ENCODE measurements at regions not wholly inside any gene's neighbourhood (a gene's known extent, or its start where the extent isn't known, plus 50 kb on each side); places are given as distances from the start of the nearest gene placed in this dataset.
"Not testable (repeated sequence)": the region's sequence is repeated elsewhere in the genome, so short reads cannot be mapped to it uniquely, and the experiment has no call there.

- no peak overlapping the region for H3K27ac ChIP-seq (ENCODE audit: low read depth, low read length)
- no peak overlapping the region for H3K4me3 Mint-ChIP-seq
- no peak overlapping the region for H3K4me3 ChIP-seq (ENCODE audit: low read length)
- H3K9me3 ChIP-seq (ENCODE audit: control insufficient read depth, low read length), result no peaks in the 10 kb centered on the region
- no peak overlapping the region for H3K9ac ChIP-seq (ENCODE audit: extremely low read depth, low read length, poor library complexity, severe bottlenecking)
- TF ChIP-seq, protein P1, sequence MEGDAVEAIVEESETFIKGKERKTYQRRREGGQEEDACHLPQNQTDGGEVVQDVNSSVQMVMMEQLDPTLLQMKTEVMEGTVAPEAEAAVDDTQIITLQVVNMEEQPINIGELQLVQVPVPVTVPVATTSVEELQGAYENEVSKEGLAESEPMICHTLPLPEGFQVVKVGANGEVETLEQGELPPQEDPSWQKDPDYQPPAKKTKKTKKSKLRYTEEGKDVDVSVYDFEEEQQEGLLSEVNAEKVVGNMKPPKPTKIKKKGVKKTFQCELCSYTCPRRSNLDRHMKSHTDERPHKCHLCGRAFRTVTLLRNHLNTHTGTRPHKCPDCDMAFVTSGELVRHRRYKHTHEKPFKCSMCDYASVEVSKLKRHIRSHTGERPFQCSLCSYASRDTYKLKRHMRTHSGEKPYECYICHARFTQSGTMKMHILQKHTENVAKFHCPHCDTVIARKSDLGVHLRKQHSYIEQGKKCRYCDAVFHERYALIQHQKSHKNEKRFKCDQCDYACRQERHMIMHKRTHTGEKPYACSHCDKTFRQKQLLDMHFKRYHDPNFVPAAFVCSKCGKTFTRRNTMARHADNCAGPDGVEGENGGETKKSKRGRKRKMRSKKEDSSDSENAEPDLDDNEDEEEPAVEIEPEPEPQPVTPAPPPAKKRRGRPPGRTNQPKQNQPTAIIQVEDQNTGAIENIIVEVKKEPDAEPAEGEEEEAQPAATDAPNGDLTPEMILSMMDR (conservative IDR thresholded peaks at IDR 0.05), result no peak
- H3K27me3 Mint-ChIP-seq (ENCODE audit: insufficient read depth), result no peaks in the 10 kb centered on the region
- H3K9me3 Mint-ChIP-seq, result no peaks in the 10 kb centered on the region
- 88 to 89% methylated on average over 2 of the region's 2 CpGs for WGBS, 2 experiments (ENCODE audit: insufficient coverage in 1 of 2, insufficient read length in 1 of 2)
- no peaks in the 10 kb centered on the region for H3K36me3 ChIP-seq (ENCODE audit: control insufficient read depth, insufficient read depth, low read length)
- no peak overlapping the region for H3K27ac Mint-ChIP-seq
- no peaks in the 10 kb centered on the region for H3K27me3 ChIP-seq (ENCODE audit: control insufficient read depth, insufficient read depth, low read length, poor library complexity, severe bottlenecking)
- no peak for DNase-seq
- no peaks in the 10 kb centered on the region for H3K4me1 Mint-ChIP-seq
- no peaks in the 10 kb centered on the region for H3K4me1 ChIP-seq (ENCODE audit: control insufficient read depth, insufficient read depth, low read length)
- no peaks in the 10 kb centered on the region for H3K36me3 Mint-ChIP-seq (ENCODE audit: low read depth)
These were observed 802.9 kb upstream of the ADAMTS5 start for GRCh38 chr21:27769763-27770162.

DNA sequence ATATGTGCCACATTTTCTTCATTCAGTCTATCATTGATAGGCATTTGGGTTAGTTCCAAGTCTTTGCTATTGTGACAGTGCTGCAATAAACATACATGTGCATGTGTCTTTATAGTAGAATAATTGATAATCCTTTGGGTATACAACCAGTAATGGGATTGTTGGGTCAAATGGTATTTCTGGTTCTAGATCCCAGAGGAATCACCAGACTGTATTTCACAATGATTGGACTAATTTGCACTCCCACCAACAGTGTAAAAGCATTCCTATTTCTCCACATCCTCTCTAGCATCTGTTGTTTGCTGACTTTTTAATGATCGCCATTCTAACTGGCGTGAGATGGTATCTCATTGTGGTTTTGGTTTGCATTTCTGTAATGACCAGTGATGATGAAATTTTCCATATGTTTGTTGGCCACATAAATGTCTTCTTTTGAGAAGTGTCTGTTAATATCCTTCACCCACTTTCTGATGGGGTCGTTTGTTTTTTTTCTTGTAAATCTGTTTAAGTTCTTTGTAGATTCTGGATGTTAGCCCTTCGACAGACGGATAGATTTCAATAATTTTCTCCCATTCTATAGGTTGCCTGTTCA is 801.3 kb upstream of the ADAMTS5 start:
- not testable (repeated sequence) for H3K9me3 ChIP-seq (ENCODE audit: control insufficient read depth, low read length); H3K4me3 Mint-ChIP-seq; H3K36me3 ChIP-seq (ENCODE audit: control insufficient read depth, insufficient read depth, low read length); H3K27me3 ChIP-seq (ENCODE audit: control insufficient read depth, insufficient read depth, low read length, poor library complexity, severe bottlenecking); H3K4me1 Mint-ChIP-seq; H3K9me3 Mint-ChIP-seq; H3K27me3 Mint-ChIP-seq (ENCODE audit: insufficient read depth); H3K27ac ChIP-seq (ENCODE audit: low read depth, low read length); H3K4me1 ChIP-seq (ENCODE audit: control insufficient read depth, insufficient read depth, low read length); H3K9ac ChIP-seq (ENCODE audit: extremely low read depth, low read length, poor library complexity, severe bottlenecking); H3K4me3 ChIP-seq (ENCODE audit: low read length); H3K36me3 Mint-ChIP-seq (ENCODE audit: low read depth); H3K27ac Mint-ChIP-seq; DNase-seq
- WGBS, 2 experiments (ENCODE audit: insufficient coverage in 1 of 2, insufficient read length in 1 of 2), result 93 to 96% methylated on average over 2 to 4 of the region's 5 CpGs

DNA sequence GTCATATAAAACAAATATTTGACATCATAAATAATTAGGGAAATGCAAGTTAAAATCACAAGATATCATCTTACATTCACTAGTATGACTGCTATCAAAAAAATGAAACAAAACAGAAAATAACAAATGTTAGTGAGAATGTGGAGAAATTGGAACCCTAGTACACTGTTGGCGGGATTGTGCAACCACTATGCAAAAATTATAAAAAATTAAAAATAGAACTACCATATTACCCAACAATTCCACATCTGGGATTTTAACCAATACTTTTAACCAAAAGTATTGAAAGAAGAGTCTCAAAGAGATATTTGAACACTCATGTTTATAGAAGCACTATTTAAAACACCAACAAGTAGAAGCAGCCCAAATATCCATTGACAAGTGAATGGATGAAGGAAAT is 797.2 kb upstream of the ADAMTS5 start:
- TF ChIP-seq, protein P1 (conservative IDR thresholded peaks at IDR 0.05), result no peak
- H3K4me3 ChIP-seq (ENCODE audit: low read length), result no peak overlapping the region

DNA sequence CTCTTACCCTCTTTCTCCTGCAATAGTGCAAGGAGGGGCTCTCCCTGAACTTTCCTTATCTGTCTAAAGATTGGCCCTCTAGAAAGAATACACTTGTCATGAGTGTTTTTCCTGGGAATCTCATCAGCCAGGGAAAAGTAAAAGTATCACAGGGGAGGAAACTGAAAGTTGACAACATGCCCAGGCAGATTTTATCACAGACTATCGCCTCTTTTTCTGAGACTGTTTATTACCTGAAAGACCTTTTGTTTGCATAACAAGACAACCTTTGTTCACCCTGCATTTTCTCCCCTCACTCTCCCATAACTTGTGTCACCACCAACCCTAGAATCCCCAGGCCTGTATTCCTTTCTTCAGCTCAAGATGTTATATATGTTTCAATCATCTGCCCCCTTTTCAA is 794.7 kb upstream of the ADAMTS5 start:
- Mint-ChIP-seq H3K4me3 (no peak overlapping the region), H3K27ac (peak overlapping the region; percentile 74), H3K27me3 (ENCODE audit: insufficient read depth) (no peaks in the 10 kb centered on the region), H3K36me3 (ENCODE audit: low read depth) (no peaks in the 10 kb centered on the region), H3K9me3 (peaks cover 7% of the 10 kb centered on the region), H3K4me1 (peaks cover 6% of the 10 kb centered on the region)
- no peak overlapping the region for H3K4me3 ChIP-seq (ENCODE audit: low read length)
- H3K36me3 ChIP-seq (ENCODE audit: control insufficient read depth, insufficient read depth, low read length), result no peaks in the 10 kb centered on the region
- no peak overlapping the region for H3K27ac ChIP-seq (ENCODE audit: low read depth, low read length)
- H3K27me3 ChIP-seq (ENCODE audit: control insufficient read depth, insufficient read depth, low read length, poor library complexity, severe bottlenecking), result no peaks in the 10 kb centered on the region
- peaks cover 10% of the 10 kb centered on the region for H3K9me3 ChIP-seq (ENCODE audit: control insufficient read depth, low read length)
- no peak for DNase-seq
- TF ChIP-seq, protein P1 (conservative IDR thresholded peaks at IDR 0.05), result no peak
- WGBS, 2 experiments (ENCODE audit: insufficient coverage in 1 of 2, insufficient read length in 1 of 2), result 20 to 73% methylated on average over 1 of the region's 1 CpG
- H3K4me1 ChIP-seq (ENCODE audit: control insufficient read depth, insufficient read depth, low read length), result no peaks in the 10 kb centered on the region
- no peak overlapping the region for H3K9ac ChIP-seq (ENCODE audit: extremely low read depth, low read length, poor library complexity, severe bottlenecking)

More for the DNA sequence above, 797.2 kb upstream of the ADAMTS5 start:
- no peaks in the 10 kb centered on the region for H3K4me1 ChIP-seq (ENCODE audit: control insufficient read depth, insufficient read depth, low read length)
- no CpG with 5 or more reads among the region's 1 CpG for WGBS, 2 experiments (ENCODE audit: insufficient coverage in 1 of 2, insufficient read length in 1 of 2)
- H3K4me1 Mint-ChIP-seq, result peaks cover 6% of the 10 kb centered on the region
- H3K9me3 Mint-ChIP-seq, result peaks cover 7% of the 10 kb centered on the region
- peaks cover 10% of the 10 kb centered on the region for H3K9me3 ChIP-seq (ENCODE audit: control insufficient read depth, low read length)
- no peak overlapping the region for H3K4me3 Mint-ChIP-seq
- DNase-seq, result no peak
- H3K27me3 ChIP-seq (ENCODE audit: control insufficient read depth, insufficient read depth, low read length, poor library complexity, severe bottlenecking), result no peaks in the 10 kb centered on the region
- no peak overlapping the region for H3K27ac ChIP-seq (ENCODE audit: low read depth, low read length)
- H3K36me3 ChIP-seq (ENCODE audit: control insufficient read depth, insufficient read depth, low read length), result no peaks in the 10 kb centered on the region
- no peaks in the 10 kb centered on the region for H3K27me3 Mint-ChIP-seq (ENCODE audit: insufficient read depth)
- H3K36me3 Mint-ChIP-seq (ENCODE audit: low read depth), result no peaks in the 10 kb centered on the region
- H3K27ac Mint-ChIP-seq, result no peak overlapping the region
- H3K9ac ChIP-seq (ENCODE audit: extremely low read depth, low read length, poor library complexity, severe bottlenecking), result no peak overlapping the region

Measured in endodermal cell (in vitro differentiated cells).